HG03378 (cell line): ENCODE measurements at regions not wholly inside any gene's neighbourhood (a gene's known extent, or its start where the extent isn't known, plus 50 kb on each side); places are given as distances from the start of the nearest gene placed in this dataset.

ENCODE experiments used
- ATAC-seq: cut with Tn5 transposase; IDR thresholded peaks from one replicate; pipeline ENCODE4 v1.9.1; 2021; ENCODE audit warnings: mild to moderate bottlenecking, moderate library complexity; ENCODE audit not compliant: unreplicated experiment

DNA sequence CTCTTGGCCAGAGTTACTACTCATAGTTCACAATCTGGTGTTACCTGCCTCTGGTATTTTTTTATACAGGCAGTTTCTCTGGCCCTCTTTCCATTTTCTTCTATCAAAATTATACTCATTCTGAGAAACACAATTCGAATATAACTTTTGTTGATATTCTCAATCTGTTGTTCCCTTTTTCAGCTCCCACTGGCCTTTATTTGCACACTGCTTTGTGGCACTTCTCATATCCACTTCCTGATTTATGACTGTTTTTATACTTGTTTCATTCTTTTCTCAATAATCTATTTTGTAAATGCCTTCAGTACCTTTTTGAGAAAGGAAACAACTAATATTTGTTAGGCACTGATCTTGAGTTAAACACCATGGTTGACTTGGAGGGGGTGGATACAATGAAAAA, 93.8 kb upstream of the HDAC9 start:
- ATAC-seq, result no peak

DNA sequence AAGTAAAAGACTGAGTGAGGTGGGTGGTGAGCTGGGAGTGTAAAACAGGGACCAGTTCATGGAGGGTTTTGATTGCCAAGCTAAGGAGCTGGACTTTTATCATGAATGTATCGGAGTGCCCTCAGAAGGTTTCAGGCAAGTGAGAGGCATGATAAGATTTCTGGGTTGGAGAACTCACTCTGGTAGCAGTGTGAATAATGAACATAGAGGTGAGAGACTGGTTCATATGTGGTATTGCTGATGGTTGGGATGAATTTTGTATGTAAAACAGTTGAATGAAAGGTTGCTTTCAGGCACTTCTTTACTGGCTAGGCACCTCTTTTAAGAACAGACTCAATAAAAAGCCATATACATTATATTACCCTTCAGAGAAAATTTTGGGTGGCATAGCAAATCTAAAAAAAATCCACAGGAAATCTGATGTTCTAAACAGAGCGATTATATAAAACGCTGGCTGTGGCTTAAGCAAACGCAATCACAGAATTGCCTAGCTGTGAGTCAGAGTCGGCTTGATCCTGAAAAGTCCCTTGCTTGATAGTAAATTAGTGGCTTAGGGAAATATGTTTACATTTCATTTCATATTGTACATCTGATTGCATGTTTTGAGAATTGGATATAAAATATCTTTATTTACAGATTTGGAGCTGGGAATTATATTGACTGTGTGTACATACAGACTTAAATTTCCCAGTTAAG, 92.9 kb upstream of the HDAC9 start:
- no peak for ATAC-seq

DNA sequence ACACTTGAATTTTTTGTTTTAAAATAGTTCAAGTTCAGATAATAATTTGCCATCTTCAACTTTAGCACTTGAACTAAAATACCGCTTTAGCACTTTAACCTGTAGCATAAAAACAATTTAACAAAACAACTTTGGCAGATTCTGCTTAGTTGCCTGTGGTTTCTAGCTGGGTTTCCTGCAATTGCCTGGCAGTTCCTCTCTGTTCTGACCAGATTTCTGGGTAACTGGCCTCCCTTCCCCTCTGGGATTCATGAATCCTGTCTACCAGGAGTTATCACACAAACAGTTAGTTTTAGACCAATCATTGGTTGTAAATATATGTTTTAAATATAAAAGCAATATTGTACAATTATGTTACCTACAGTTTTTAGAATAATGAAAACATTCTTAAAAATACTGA, 89.8 kb upstream of the HDAC9 start:
- no peak for ATAC-seq

DNA sequence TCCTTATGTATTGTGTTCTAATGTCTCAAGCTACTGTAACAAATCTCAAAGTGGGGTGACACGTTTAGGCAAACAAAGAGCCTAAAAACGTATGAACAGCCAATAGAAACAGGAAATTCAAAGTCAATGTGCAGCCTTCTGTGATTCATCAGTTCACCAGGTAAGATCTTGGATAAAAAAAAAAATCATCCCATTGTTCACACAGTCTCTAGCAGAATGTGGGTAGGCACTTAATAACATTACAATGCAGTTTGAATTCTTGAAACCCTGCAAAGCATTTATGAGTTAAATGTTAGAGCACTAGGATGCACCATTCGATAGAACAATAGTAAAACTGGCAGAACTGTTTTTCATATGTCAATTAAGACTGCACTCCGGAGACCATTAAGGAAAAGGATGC, 88.2 kb upstream of the HDAC9 start:
- ATAC-seq, result no peak

DNA sequence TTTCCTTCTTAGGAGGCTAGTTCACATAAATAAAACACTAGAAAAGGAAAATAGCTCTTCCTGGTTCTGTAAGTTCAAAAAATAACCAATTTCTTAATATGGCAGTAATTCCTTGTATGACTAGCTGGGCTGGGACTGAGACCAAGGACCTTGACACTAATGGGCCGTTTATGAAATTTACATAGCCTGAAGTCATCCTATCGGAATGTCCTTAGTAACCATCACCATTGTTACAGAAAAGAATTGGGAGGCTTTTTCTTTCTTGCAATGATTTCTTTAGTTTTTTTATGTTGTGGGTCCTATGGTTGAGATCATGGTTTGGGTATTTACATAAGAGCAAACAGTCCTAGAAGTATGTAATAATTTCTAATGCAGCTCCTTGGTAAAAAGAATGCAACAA, 87.1 kb upstream of the HDAC9 start:
- ATAC-seq, result no peak

DNA sequence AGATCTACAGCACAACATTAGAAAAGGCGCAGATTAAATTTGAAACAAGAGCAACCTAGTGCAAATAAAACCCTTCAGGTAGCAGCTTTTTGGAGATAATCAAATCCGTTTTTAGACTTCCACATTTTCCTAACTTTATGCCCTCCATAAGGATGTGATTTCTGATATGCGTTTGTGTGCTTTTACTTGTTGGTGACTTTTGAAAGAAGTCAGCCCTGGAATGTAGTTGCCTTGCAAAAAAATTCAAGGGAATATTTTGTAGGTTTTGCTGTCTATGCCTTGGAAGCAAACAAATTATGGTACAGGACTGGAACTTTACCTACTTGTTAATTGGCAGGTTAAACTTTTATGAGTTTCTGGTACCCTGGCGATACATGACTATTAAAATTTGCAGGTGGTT, 86.7 kb upstream of the HDAC9 start:
- no peak for ATAC-seq

DNA sequence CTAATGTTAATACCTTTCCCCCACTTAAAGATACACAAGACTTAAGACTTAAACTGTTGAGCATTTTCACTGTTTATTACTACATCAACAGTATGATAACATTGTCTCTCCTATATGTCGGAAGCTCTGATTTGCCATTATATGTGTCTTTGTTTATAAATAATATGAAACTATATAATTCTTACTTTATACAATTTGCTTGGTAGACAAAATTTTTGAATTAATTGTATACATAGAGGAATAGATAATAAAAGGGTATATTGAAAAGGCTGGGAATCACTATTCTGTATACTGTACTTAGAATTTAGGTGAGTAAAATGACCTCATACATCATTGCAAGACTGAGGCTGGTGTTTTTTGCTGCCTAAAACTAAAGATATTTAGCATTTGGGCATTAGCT, 82.1 kb upstream of the HDAC9 start:
- no peak for ATAC-seq

DNA sequence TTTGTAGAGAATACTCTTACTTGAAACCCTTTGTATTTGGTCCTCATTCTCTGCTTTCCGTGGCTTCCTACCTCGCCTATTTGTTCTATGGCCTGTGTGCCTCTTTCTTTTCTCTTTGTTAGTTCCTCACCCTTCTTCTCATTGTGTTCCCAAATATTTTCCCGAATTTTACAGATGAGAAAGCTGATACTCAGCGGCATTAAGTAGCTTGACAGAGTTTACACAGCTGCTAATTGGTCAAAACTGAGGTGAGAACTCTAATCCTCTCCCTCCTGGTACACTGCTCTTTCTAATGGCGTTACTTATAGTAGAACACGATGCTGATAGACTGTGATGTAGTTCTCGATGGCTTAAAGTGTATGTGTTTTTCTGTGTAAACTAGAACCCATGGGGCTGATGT, 80.7 kb upstream of the HDAC9 start:
- ATAC-seq, result no peak

DNA sequence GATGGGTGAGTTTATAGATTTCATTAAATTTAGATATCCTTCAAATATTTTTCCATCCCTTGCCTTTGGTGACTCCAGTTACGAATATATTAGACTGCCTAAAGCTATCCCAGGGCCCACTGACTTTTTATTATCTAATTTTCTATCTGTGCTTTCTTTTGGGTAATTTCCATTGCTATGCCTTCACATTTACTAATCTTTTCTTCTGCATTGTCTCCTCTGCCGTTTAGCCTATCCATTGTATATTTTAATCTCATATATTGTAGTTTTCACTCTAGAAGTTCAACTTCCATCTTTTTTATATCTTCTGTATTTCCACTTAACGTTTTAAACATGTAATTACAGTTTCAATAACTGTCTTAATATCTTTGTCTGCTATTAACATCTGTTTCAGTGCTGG, 78.6 kb upstream of the HDAC9 start:
- no peak for ATAC-seq

DNA sequence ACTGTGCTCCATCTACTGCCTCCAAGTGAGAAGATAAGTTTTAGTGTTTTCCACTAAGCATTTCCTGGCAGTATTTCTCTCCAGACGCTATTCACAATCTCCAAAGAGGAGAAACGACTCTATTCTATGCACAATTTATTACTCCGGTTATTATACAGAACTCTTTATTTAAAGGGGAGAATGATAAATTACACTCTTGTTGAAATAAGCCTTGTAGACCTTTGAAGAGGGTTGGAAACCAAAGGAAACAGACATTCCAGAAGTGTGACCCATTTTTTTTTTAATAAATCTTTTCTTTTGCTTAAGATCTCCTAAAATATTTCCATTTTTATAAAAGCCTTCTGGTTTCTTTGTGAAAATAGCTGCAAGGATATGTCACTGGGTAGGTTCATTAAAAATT, 76.1 kb upstream of the HDAC9 start:
- no peak for ATAC-seq

DNA sequence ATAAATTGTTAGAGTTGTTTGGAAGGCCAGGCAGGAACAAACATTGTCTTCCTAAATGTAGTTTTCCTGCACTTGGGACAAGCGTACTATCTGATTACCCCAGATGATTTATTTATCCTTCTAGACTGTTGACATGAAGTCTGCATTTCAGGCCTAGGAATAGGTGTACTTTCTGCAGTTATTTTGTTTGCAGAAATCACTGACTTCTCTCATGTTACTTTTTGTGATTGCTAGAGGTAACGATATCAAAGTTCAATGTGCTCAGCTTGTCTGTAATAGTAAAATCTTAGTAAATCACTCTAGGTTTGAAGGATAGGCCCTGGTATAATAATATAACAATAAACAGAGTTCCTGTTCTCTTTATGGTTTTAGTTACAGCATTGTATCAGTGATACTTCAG, 75.4 kb upstream of the HDAC9 start:
- no peak for ATAC-seq

DNA sequence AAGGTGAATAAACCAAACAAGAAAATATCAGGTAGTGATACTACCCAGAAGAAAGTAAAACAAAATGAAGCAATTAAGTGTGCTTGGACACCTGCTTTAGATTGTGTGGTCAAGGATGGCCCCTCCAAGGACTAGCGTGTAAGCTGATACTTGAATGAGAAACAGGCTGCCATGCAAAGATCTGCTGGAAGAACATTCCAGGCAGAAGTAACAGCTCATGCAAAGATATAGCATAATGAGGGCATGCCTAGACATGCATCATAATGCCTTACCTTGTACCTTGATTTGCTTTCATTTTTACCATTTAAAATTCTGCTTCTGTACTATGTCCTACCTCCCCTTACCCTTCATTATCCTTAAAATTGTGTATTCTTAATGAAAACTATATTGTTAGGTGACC, 74.8 kb upstream of the HDAC9 start:
- ATAC-seq, result peak; percentile 54

DNA sequence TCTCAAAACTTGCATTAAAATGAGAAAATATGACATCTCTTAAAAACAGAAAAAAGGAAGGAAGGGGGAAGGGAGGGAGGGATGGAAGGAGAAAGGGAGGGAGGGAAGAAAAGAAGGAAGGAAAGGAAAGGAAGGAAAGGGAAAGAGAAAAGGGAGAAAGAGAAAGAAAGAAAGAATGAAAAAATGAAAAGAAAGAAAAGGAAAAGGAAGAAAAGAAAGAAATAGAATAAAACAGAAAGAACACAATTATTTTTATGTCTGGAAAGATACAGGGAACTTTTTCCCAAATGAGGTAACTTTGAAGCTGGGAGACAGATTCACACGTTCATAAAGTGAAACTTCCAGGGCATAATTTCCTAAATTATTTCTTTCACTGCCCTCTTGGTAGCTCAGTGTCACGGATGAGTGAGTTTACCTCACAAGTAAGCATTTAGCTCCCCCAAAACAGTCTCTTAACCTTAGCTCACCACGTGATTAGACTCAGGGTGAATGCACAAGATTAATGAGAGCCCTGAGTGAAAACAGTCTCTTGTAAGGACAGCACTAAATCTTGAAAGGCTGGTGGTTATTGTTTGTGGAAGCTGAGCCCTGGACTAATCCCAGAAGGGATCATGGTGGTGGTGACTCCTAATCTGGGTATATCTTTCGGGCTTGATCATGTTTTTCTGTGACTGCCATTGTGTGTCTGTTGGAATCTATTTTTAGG, 74.1 kb upstream of the HDAC9 start:
- no peak for ATAC-seq

DNA sequence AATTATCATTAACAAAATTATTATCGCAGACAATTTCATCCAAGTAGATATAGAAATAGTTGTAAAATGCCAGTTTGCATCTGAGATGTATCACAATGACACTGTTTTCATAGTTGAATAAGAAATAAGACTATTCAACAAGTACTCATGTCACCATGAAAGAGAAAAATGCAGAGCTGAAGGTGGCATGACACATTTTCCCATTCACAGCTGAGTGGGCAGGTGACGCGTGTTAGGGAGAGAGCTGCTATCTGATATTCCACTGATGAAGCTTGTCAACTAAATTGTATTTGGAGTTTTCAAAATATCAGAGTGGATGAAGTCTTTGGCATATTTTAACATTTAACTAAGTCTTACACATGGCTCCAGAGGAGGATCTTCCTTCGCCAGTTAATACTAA, 70.3 kb upstream of the HDAC9 start:
- no peak for ATAC-seq

DNA sequence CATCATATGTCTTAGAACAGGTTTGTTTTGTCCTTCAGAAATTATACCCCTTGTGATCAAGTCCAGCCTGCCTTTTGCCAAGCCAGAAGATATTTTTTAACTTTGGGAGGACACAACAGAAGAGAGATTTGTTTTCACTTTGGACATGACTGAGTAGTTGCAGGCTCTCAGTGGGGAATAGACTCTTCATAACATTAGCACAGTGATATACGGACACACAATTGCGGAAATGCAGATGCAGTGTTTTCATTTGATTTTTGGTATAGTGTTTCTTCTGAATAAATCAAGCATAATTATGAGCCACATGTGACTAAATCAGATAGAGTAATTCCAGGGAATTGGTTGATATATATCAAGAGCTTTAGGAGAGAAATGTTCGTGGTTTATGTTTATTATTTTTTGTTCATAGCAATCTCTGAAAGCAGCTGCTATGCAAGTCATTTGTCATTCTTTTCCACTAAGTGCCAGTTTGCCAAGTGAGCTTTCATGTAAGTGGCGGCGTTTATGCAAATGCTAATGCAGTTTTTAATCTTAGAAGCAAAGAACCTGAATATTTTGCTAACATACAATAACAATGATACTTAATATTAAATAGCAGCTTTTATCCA, 69.6 kb upstream of the HDAC9 start:
- ATAC-seq, result no peak

DNA sequence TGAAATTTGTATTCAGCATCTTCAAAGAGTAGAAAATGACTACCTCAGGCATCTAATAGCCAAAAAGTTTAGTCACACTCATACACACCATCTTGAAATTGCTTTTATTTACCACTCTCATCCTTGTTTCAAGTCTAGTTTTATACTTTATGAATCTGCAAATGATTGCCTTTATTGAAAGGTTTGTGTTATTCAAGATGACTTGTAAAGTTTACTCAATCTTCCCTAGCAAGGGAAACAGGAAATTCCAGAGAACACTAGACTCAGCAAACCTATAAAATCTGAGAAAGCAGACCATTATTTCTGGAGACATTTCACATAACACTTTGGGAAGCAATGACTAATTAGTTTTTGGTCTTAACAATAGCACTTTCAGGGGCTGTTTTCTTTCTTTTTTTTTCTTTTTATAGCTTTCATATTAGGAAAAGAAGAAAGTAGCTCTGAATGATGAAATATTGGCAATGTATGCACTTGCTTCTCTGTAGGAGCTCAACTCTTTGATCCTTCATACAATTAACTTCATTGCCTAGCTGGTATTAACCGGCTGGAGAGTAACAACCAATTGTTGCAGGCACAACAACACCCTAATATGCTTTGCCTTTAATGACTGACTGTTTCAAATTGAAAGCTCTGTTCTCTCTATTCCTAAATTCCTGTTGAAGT, 68.9 kb upstream of the HDAC9 start:
- no peak for ATAC-seq

DNA sequence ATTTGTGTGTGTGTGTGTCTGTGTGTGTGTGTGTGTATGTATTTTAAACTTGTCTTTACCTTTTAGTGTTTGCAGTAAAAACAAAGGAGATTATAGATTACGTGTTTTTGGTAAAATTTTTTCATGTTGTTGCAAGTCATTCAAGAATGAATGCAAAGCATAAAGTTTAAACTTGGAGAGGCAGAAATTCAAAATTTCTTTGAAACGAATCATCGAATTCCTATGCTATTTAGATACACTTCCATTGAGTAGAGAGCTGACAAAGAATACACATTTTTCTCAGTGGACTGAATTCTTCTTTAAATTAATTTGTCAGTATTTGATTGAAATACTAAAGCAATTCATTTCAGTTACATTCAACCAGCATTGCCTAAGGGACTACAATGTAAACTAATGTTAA, 66.0 kb upstream of the HDAC9 start:
- ATAC-seq, result no peak

DNA sequence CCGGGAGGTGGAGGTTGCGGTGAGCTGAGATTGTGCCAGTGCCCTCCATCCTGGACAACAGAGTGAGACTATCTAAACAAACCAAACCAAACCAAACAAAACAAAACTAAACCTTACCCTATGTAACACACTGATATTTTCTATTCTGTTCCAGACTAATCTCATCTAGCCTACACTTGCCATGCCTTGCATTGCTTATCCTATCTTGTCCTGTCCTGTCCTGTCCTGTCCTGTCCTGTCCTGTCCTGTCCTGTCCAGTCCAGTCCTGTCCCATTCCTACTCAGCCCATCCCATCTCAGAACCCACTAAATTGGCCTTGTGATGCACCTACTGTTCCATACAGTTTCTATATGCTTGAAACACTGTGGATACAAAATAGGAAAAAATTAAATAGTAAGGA, 64.7 kb upstream of the HDAC9 start:
- ATAC-seq, result no peak

DNA sequence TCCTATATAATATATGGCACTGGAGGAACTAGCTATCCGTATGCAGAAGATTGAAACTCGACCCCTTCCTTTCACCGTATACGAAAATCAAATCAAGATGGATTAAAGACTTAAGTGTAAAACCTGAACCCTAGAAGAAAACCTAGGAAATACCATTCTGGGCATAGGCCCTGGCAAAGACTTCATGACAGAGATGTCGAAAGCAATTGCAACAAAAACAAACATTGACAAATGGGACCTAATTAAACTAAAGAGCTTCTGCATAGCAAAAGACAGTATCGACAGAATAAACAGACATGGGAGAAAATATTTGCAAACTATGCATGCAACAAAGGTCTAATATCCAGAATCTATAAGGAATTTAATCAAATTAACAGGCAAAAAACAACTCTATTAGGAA, 61.4 kb upstream of the HDAC9 start:
- ATAC-seq, result no peak

DNA sequence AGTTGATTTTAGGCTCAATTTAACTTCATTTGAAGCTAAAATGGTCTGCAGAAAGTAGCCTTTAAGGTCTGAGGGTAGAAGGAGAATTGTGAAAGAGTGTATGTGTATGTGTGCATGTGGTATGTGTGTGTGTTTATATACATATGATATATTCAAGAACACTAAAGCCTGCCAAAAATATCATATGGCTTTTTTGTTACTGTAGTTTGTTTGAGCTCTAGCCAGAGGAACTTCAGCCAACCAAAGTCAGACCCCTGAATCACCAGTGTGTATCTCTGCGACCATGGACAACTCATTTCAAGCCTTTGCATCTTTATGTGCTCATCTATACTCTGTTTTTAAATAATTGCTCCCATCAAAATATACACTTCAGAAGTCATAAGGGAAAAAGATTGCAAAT, 58.4 kb upstream of the HDAC9 start:
- ATAC-seq, result no peak

DNA sequence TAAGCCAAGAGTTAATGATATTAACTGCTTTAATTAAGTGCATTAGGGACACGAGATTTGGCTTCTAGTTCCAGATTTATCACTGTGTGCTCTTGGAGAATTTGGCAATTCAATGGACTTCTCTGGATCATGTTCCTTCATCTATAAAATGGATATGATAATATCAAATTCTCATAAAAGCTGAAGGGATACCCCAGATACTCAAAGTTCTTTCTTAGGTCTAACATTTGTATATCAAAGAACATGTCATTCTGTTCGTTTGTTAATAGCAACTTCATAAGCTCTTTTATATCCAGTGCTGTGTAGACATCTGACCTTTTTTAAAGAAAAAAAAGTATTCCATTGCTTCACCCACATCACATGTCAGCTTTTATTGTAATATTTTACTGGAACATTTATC, 54.6 kb upstream of the HDAC9 start:
- no peak for ATAC-seq

DNA sequence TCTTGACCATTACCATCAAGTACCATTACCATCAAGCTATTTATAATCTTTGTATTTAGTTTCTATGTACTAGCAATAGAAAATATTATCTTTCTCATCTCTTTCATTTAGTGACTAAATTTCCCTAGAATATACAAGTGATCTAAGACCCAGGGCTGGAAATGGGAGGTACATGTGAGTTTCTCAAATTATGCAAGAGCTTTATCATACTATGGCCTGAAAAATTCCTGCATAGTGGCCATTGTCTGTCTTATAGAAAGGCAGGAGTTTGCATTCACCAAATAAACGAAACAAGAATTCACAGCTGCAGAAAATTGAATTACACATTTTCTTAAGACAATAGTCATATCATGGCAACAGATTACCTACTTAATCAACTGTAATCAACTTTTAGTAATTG, 50.7 kb upstream of the HDAC9 start:
- no peak for ATAC-seq
